ENCODE measurements at regions not wholly inside any gene's neighbourhood (a gene's known extent, or its start where the extent isn't known, plus 50 kb on each side); places are given as distances from the start of the nearest gene placed in this dataset.

DNA sequence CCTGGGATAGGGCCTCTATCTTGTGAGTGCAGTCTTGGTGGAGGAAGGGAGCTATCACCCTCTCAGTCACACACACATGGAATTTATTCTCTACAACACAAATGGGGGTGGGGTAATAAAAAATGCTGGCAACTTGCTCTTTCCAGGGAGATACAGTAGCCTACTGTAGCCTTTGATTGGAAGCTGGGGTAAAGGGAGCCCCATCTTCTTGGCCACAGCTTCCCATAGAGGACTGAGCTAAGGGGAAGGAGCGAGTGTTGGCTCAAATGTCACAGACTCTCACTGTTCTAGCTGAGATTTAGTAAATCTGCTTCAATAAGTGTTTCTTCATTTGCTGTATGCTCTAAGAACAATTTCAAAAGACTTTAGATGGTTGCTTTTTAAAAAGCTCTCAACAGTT, 222.2 kb upstream of the CXCL12 start:
- H3K4me2 ChIP-seq (ENCODE audit: low read depth, low read length, poor library complexity, severe bottlenecking), result no peak overlapping the region
- no peaks in the 10 kb centered on the region for H4K20me1 ChIP-seq (ENCODE audit: low read depth, low read length)
- no peaks in the 10 kb centered on the region for H3K9me3 ChIP-seq (ENCODE audit: insufficient read depth, low read length)
- H3K9me2 ChIP-seq (replicated peaks; ENCODE audit: insufficient read depth, low read length), result no peaks in the 10 kb centered on the region
- no peak overlapping the region for H3K9ac ChIP-seq (ENCODE audit: low read length)
- H3K4me3 ChIP-seq (ENCODE audit: insufficient read depth, low read length, poor library complexity, severe bottlenecking), result no peak overlapping the region
- H3K79me2 ChIP-seq (ENCODE audit: insufficient read depth, low read length), result no peaks in the 10 kb centered on the region
- no peaks in the 10 kb centered on the region for H3F3A ChIP-seq (ENCODE audit: insufficient read depth)
- no peak for TF ChIP-seq EZH2phosphoT487 (conservative IDR thresholded peaks at IDR 0.05; ENCODE audit: low read length)
- TF ChIP-seq, protein P1, sequence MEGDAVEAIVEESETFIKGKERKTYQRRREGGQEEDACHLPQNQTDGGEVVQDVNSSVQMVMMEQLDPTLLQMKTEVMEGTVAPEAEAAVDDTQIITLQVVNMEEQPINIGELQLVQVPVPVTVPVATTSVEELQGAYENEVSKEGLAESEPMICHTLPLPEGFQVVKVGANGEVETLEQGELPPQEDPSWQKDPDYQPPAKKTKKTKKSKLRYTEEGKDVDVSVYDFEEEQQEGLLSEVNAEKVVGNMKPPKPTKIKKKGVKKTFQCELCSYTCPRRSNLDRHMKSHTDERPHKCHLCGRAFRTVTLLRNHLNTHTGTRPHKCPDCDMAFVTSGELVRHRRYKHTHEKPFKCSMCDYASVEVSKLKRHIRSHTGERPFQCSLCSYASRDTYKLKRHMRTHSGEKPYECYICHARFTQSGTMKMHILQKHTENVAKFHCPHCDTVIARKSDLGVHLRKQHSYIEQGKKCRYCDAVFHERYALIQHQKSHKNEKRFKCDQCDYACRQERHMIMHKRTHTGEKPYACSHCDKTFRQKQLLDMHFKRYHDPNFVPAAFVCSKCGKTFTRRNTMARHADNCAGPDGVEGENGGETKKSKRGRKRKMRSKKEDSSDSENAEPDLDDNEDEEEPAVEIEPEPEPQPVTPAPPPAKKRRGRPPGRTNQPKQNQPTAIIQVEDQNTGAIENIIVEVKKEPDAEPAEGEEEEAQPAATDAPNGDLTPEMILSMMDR (IDR thresholded peaks at IDR 0.05; ENCODE audit: insufficient read depth, low read length, poor library complexity, severe bottlenecking), result no peak
- no peak overlapping the region for H2AFZ ChIP-seq (ENCODE audit: low read depth, low read length, severe bottlenecking)
- no peaks in the 10 kb centered on the region for H3K27me3 ChIP-seq (ENCODE audit: low read length)
- H3K36me3 ChIP-seq (ENCODE audit: low read length), result no peaks in the 10 kb centered on the region
- H3K27ac ChIP-seq (ENCODE audit: low read depth, low read length), result no peak overlapping the region

DNA sequence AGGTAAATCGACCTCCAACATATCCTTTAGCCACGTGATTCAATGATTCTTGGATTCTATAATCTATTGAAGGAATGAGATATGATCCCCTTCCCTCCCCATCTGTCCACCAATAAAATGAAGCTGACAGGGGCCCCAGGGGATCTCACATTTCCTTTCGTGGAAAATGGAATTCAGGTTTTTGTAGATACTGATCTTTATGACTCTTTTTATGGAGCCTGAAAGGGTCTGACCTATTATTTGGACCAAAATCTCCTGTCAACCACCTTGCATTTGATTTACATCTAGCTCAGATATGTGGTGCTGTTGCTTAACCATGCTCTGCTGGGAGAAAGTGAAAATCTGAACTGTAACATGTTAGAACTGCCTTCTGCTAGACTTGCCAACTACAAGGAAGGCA, 234.0 kb upstream of the CXCL12 start:
- H3F3A ChIP-seq (ENCODE audit: insufficient read depth), result no peaks in the 10 kb centered on the region
- no peaks in the 10 kb centered on the region for H3K9me3 ChIP-seq (ENCODE audit: insufficient read depth, low read length)
- H3K9ac ChIP-seq (ENCODE audit: low read length), result no peak overlapping the region
- no peaks in the 10 kb centered on the region for H3K79me2 ChIP-seq (ENCODE audit: insufficient read depth, low read length)
- H3K4me3 ChIP-seq (ENCODE audit: insufficient read depth, low read length, poor library complexity, severe bottlenecking), result no peak overlapping the region
- no peak overlapping the region for H3K4me2 ChIP-seq (ENCODE audit: low read depth, low read length, poor library complexity, severe bottlenecking)
- H2AFZ ChIP-seq (ENCODE audit: low read depth, low read length, severe bottlenecking), result no peak overlapping the region
- no peaks in the 10 kb centered on the region for H3K27me3 ChIP-seq (ENCODE audit: low read length)
- no peaks in the 10 kb centered on the region for H3K36me3 ChIP-seq (ENCODE audit: low read length)
- H3K27ac ChIP-seq (ENCODE audit: low read depth, low read length), result no peak overlapping the region
- no peaks in the 10 kb centered on the region for H4K20me1 ChIP-seq (ENCODE audit: low read depth, low read length)
- TF ChIP-seq, protein P1 (IDR thresholded peaks at IDR 0.05; ENCODE audit: insufficient read depth, low read length, poor library complexity, severe bottlenecking), result no peak
- TF ChIP-seq EZH2phosphoT487 (conservative IDR thresholded peaks at IDR 0.05; ENCODE audit: low read length), result no peak
- H3K9me2 ChIP-seq (replicated peaks; ENCODE audit: insufficient read depth, low read length), result no peaks in the 10 kb centered on the region

DNA sequence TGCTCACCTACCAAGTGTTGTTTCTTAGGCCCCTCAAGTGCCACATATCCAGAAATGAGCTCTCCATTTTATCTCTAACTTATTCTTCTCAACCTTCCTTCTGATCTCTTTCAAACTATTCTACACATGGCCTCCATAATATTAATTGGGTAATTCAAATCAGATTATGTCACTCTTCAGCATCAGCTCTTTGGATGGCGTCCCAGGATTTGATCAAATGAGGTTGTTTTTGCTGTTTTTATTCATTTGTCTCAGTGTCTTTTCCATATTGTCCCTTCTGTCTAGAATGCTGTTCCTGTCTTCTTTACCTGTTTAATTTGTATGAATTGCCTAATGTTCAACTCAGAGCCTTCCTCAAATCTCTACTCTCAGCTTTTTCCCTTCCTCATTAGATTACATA, 234.6 kb upstream of the CXCL12 start:
- no peak for TF ChIP-seq EZH2phosphoT487 (conservative IDR thresholded peaks at IDR 0.05; ENCODE audit: low read length)
- TF ChIP-seq, protein P1 (IDR thresholded peaks at IDR 0.05; ENCODE audit: insufficient read depth, low read length, poor library complexity, severe bottlenecking), result no peak
- H3K4me3 ChIP-seq (ENCODE audit: insufficient read depth, low read length, poor library complexity, severe bottlenecking), result no peak overlapping the region
- H3K27me3 ChIP-seq (ENCODE audit: low read length), result no peaks in the 10 kb centered on the region
- H3K9me2 ChIP-seq (replicated peaks; ENCODE audit: insufficient read depth, low read length), result no peaks in the 10 kb centered on the region
- no peaks in the 10 kb centered on the region for H3K79me2 ChIP-seq (ENCODE audit: insufficient read depth, low read length)
- no peaks in the 10 kb centered on the region for H3K36me3 ChIP-seq (ENCODE audit: low read length)
- no peaks in the 10 kb centered on the region for H4K20me1 ChIP-seq (ENCODE audit: low read depth, low read length)
- H2AFZ ChIP-seq (ENCODE audit: low read depth, low read length, severe bottlenecking), result no peak overlapping the region
- H3K9me3 ChIP-seq (ENCODE audit: insufficient read depth, low read length), result no peaks in the 10 kb centered on the region
- no peak overlapping the region for H3K27ac ChIP-seq (ENCODE audit: low read depth, low read length)
- H3K4me2 ChIP-seq (ENCODE audit: low read depth, low read length, poor library complexity, severe bottlenecking), result no peak overlapping the region
- no peaks in the 10 kb centered on the region for H3F3A ChIP-seq (ENCODE audit: insufficient read depth)
- H3K9ac ChIP-seq (ENCODE audit: low read length), result no peak overlapping the region
